ENCODE measurements at regions not wholly inside any gene's neighbourhood (a gene's known extent, or its start where the extent isn't known, plus 50 kb on each side); places are given as distances from the start of the nearest gene placed in this dataset.

DNA sequence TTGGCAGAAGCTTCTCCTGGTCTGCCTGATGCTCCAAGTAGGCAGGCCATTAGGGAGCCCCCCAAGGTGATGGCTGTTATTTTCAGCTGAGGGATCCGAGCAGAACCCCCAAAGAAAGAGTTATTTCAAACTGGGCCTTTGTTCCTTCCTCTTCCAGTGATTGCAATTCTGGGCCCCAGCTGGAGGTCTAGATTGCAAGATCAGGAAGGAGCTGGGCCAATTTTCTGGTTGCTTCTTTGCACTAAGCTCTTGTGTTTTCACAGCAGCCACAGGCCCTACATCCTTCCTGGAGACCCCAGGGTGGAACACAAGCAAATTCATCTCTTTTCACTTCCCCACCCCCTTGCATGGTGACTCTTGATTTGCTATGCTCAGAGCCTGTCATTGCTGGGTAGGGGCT, 215.0 kb downstream of the SEMA6A start (continued):
- TF ChIP-seq, protein P1, sequence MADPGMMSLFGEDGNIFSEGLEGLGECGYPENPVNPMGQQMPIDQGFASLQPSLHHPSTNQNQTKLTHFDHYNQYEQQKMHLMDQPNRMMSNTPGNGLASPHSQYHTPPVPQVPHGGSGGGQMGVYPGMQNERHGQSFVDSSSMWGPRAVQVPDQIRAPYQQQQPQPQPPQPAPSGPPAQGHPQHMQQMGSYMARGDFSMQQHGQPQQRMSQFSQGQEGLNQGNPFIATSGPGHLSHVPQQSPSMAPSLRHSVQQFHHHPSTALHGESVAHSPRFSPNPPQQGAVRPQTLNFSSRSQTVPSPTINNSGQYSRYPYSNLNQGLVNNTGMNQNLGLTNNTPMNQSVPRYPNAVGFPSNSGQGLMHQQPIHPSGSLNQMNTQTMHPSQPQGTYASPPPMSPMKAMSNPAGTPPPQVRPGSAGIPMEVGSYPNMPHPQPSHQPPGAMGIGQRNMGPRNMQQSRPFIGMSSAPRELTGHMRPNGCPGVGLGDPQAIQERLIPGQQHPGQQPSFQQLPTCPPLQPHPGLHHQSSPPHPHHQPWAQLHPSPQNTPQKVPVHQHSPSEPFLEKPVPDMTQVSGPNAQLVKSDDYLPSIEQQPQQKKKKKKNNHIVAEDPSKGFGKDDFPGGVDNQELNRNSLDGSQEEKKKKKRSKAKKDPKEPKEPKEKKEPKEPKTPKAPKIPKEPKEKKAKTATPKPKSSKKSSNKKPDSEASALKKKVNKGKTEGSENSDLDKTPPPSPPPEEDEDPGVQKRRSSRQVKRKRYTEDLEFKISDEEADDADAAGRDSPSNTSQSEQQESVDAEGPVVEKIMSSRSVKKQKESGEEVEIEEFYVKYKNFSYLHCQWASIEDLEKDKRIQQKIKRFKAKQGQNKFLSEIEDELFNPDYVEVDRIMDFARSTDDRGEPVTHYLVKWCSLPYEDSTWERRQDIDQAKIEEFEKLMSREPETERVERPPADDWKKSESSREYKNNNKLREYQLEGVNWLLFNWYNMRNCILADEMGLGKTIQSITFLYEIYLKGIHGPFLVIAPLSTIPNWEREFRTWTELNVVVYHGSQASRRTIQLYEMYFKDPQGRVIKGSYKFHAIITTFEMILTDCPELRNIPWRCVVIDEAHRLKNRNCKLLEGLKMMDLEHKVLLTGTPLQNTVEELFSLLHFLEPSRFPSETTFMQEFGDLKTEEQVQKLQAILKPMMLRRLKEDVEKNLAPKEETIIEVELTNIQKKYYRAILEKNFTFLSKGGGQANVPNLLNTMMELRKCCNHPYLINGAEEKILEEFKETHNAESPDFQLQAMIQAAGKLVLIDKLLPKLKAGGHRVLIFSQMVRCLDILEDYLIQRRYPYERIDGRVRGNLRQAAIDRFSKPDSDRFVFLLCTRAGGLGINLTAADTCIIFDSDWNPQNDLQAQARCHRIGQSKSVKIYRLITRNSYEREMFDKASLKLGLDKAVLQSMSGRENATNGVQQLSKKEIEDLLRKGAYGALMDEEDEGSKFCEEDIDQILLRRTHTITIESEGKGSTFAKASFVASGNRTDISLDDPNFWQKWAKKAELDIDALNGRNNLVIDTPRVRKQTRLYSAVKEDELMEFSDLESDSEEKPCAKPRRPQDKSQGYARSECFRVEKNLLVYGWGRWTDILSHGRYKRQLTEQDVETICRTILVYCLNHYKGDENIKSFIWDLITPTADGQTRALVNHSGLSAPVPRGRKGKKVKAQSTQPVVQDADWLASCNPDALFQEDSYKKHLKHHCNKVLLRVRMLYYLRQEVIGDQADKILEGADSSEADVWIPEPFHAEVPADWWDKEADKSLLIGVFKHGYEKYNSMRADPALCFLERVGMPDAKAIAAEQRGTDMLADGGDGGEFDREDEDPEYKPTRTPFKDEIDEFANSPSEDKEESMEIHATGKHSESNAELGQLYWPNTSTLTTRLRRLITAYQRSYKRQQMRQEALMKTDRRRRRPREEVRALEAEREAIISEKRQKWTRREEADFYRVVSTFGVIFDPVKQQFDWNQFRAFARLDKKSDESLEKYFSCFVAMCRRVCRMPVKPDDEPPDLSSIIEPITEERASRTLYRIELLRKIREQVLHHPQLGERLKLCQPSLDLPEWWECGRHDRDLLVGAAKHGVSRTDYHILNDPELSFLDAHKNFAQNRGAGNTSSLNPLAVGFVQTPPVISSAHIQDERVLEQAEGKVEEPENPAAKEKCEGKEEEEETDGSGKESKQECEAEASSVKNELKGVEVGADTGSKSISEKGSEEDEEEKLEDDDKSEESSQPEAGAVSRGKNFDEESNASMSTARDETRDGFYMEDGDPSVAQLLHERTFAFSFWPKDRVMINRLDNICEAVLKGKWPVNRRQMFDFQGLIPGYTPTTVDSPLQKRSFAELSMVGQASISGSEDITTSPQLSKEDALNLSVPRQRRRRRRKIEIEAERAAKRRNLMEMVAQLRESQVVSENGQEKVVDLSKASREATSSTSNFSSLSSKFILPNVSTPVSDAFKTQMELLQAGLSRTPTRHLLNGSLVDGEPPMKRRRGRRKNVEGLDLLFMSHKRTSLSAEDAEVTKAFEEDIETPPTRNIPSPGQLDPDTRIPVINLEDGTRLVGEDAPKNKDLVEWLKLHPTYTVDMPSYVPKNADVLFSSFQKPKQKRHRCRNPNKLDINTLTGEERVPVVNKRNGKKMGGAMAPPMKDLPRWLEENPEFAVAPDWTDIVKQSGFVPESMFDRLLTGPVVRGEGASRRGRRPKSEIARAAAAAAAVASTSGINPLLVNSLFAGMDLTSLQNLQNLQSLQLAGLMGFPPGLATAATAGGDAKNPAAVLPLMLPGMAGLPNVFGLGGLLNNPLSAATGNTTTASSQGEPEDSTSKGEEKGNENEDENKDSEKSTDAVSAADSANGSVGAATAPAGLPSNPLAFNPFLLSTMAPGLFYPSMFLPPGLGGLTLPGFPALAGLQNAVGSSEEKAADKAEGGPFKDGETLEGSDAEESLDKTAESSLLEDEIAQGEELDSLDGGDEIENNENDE (IDR thresholded peaks at IDR 0.05; ENCODE audit: insufficient replicate concordance, low read length), result no peak
- TF ChIP-seq KDM4A (IDR thresholded peaks at IDR 0.05; ENCODE audit: low read depth, low read length, severe bottlenecking) (no peak), SP2 (IDR thresholded peaks at IDR 0.05; ENCODE audit: low read length) (no peak), SIN3A (conservative IDR thresholded peaks at IDR 0.05 in 1 of 2, IDR thresholded peaks at IDR 0.05 in 1 of 2; ENCODE audit: low read depth in 1 of 2, low read length in 2 of 2) (no peak), YY1 (IDR thresholded peaks at IDR 0.05; ENCODE audit: low read depth, low read length) (no peak), ZNF274 (IDR thresholded peaks at IDR 0.05; ENCODE audit: borderline replicate concordance, extremely low read depth, low read length) (no peak), CHD2 (IDR thresholded peaks at IDR 0.05; ENCODE audit: low read length) (no peak), JUN (IDR thresholded peaks at IDR 0.05; ENCODE audit: low read depth, low read length) (no peak), RNF2 (IDR thresholded peaks at IDR 0.05; ENCODE audit: borderline replicate concordance, low read depth, low read length, missing control alignments, poor library complexity, severe bottlenecking) (no peak), POU5F1 (IDR thresholded peaks at IDR 0.05; ENCODE audit: low read depth, low read length) (no peak), KDM5A (IDR thresholded peaks at IDR 0.05; ENCODE audit: low read length) (no peak)
- TF ChIP-seq, protein P2, sequence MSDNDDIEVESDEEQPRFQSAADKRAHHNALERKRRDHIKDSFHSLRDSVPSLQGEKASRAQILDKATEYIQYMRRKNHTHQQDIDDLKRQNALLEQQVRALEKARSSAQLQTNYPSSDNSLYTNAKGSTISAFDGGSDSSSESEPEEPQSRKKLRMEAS (IDR thresholded peaks at IDR 0.05), result no peak

All from H1 (cell line).